Suprapubic skin (tissue), 4 donors: ENCODE measurements at regions not wholly inside any gene's neighbourhood (a gene's known extent, or its start where the extent isn't known, plus 50 kb on each side); places are given as distances from the start of the nearest gene placed in this dataset.

Experiments
- DNase-seq, 2 donors: peaks; one replicate each; pipeline ENCODE4 v3.0.0-alpha.2; 2019; ENCODE audit warnings: low spot score in 2 of 2
- H3K27ac ChIP-seq: fragments of 200-600 bp; sonication (generic); one replicate; pipeline ENCODE4 v1.5.1; 2019
- H3K27me3 ChIP-seq: fragments of 200-600 bp; sonication (generic); one replicate; pipeline ENCODE4 v1.5.1; 2019
- H3K36me3 ChIP-seq: fragments of 200-600 bp; sonication (generic); one replicate; pipeline ENCODE4 v1.5.1; 2019
- H3K4me1 ChIP-seq: fragments of 200-600 bp; sonication (generic); one replicate; pipeline ENCODE4 v1.5.1; 2019
- H3K4me3 ChIP-seq: fragments of 200-600 bp; sonication (generic); one replicate; pipeline ENCODE4 v1.5.1; 2019; ENCODE audit warnings: mild to moderate bottlenecking
- H3K9me3 ChIP-seq: fragments of 200-600 bp; sonication (generic); one replicate; pipeline ENCODE4 v1.5.1; 2019
- CTCF ChIP-seq, 2 donors: fragments of 200-600 bp in 1 of 2; fragments of 450-650 bp in 1 of 2; sonication (generic) in 1 of 2; IDR thresholded peaks; one replicate each; pipeline ENCODE4 v1.5.1; 2016 to 2019; ENCODE audit warnings: antibody characterized with exemption in 2 of 2, mild to moderate bottlenecking in 1 of 2, moderate library complexity in 1 of 2
- EP300 ChIP-seq: sonication (generic); formaldehyde crosslinking; IDR thresholded peaks from one replicate; pipeline ENCODE4 v1.6.1; 2017; ENCODE audit warnings: antibody characterized with exemption
- POLR2A ChIP-seq, 2 donors: fragments of 450-650 bp; IDR thresholded peaks; one replicate each; pipeline ENCODE4 v1.6.1; 2017; ENCODE audit warnings: antibody characterized with exemption in 2 of 2, mild to moderate bottlenecking in 2 of 2, moderate library complexity in 2 of 2
- POLR2AphosphoS5 ChIP-seq, 3 donors: sonication (generic); formaldehyde crosslinking; IDR thresholded peaks; one replicate each; pipeline ENCODE4 v1.6.1; 2017; ENCODE audit warnings: antibody characterized with exemption in 3 of 3
- WGBS: methylation state at CpG from one replicate; pipeline ENCODE4 v1.1.5; 2018; 5-methylcytosine and 5-hydroxymethylcytosine counted together

- no peak for DNase-seq
- TF ChIP-seq POLR2AphosphoS5 (IDR thresholded peaks at IDR 0.05) (no peak), POLR2A (IDR thresholded peaks at IDR 0.05) (no peak), EP300 (no peak), CTCF (IDR thresholded peaks at IDR 0.05) (no peak)
- WGBS: 36% methylated on average over 2 of the region's 2 CpGs
- H3K27ac ChIP-seq: no peak overlapping the region
- no peaks in the 10 kb centered on the region for H3K36me3 ChIP-seq
- no peaks in the 10 kb centered on the region for H3K27me3 ChIP-seq
- H3K4me1 ChIP-seq: no peaks in the 10 kb centered on the region
- no peaks in the 10 kb centered on the region for H3K9me3 ChIP-seq
- H3K4me3 ChIP-seq: no peak overlapping the region
Observed at GRCh38 chr7:114317450-114318098, 97.0 kb upstream of the FOXP2 start.

DNA sequence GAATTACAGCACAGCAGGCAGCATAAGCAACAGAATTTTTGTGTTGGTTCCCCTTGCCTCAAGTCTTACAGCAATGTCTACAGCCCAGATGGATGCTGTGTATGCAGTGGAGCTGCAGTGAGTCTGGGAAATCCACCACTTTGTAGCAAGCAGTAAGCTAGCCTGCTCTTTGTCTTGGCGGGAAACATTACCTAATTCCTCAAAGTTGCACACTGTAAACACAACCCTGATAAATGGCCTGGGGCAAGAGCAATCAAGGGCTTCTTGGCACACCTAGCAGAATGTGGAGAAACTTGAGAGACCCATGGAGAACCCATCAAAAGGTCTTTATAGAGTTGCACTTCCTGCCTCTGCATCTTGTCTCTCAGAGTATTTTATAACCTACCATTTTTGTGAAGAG, 102.0 kb upstream of the FOXP2 start:
- Histone ChIP-seq H3K9me3 (no peaks in the 10 kb centered on the region), H3K4me3 (no peak overlapping the region), H3K27me3 (no peaks in the 10 kb centered on the region), H3K36me3 (no peaks in the 10 kb centered on the region), H3K27ac (no peak overlapping the region), H3K4me1 (no peaks in the 10 kb centered on the region)
- no peak for TF ChIP-seq CTCF (IDR thresholded peaks at IDR 0.05)
- TF ChIP-seq EP300: no peak
- no peak for TF ChIP-seq POLR2AphosphoS5 (IDR thresholded peaks at IDR 0.05)
- no peak for TF ChIP-seq POLR2A (IDR thresholded peaks at IDR 0.05)
- no peak for DNase-seq
- 82% methylated on average over 1 of the region's 1 CpG for WGBS

DNA sequence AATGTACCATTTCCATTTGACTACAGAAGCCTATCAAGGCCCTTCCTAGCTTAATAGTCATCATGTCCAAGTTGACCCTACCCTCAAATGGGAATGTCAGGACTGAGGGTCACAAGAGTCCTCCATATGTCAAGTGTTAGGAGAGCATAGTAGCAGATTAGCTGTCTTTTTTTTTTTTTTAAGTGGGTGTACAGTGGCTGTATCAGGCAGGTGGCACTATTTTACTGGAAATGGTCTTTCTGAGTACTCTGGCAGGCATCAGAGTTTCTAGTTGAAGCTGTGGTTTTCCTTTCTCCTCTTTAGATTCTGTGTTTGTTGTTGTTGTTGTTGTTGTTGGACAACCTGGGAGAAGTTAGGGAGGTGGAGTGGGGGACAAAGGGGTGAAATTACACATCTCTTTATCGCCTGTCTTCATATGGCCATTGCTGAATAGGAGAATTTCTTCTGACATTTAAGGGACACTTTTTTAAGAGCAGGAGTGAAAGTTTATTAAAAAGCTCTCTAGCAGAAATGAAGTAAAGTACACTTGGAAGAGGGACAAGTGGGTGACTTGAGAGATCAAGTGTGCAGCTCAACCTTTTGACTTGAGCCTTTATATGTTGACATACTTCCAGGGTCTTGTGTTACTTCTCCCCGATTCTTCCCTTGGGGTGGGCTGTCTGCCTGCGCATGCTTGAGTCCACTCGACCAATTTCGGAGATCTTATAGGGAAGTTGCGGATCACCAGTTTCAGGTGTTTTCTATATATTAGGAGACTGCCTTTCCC, 104.1 kb upstream of the FOXP2 start:
- no peak for DNase-seq
- 99% methylated on average over 6 of the region's 6 CpGs for WGBS
- Histone ChIP-seq H3K9me3 (no peaks in the 10 kb centered on the region), H3K4me3 (no peak overlapping the region), H3K27me3 (no peaks in the 10 kb centered on the region), H3K36me3 (no peaks in the 10 kb centered on the region), H3K27ac (no peak overlapping the region), H3K4me1 (no peaks in the 10 kb centered on the region)
- no peak for TF ChIP-seq CTCF (IDR thresholded peaks at IDR 0.05)
- TF ChIP-seq POLR2AphosphoS5 (IDR thresholded peaks at IDR 0.05): no peak

DNA sequence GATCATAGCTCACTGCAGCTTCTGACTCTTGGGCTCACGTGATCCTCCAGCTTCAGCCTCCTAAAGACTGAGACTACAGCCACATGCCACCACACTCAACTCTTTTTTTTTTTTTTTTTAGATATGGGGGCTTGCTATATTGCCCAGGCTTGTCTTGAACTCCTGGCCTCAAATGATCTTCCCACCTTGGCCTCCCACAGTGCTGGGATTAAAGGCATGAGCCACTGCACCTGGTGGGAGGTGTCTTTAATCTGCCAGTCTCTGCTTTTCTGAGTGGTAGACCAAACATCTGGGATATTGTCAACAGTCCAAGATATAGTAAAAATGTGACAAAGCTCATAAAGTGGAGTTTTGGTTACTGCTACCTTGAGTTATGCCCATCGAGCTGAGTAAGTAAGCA, 104.9 kb upstream of the FOXP2 start:
- H3K9me3 ChIP-seq: no peaks in the 10 kb centered on the region
- WGBS: 91% methylated on average over 2 of the region's 2 CpGs
- no peak overlapping the region for H3K4me3 ChIP-seq
- no peak overlapping the region for H3K27ac ChIP-seq
- DNase-seq: no peak
- H3K4me1 ChIP-seq: no peaks in the 10 kb centered on the region
- H3K36me3 ChIP-seq: no peaks in the 10 kb centered on the region
- no peaks in the 10 kb centered on the region for H3K27me3 ChIP-seq
- TF ChIP-seq EP300: no peak
- no peak for TF ChIP-seq POLR2AphosphoS5 (IDR thresholded peaks at IDR 0.05)
- no peak for TF ChIP-seq POLR2A (IDR thresholded peaks at IDR 0.05)
- TF ChIP-seq CTCF (IDR thresholded peaks at IDR 0.05): no peak

DNA sequence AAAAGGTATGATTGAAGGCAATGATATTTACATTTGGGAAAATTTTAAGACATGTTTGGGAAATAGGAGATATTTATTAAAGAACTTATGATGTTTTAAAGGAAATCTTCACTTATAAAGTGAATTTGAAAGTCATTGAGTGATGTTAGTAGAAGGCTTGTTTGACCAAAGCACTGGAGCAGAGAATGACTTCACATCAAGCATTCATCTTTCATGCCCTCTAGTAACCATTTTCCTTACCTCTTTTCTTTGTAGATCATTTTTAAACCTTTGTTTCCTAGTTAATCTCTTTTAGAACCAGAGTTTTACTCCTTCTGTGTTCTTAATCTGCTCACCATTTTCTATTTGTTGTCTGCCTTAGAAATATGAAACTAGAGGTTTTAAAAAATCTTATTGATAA, 111.3 kb upstream of the FOXP2 start:
- H3K27ac ChIP-seq: no peak overlapping the region
- H3K4me3 ChIP-seq: no peak overlapping the region
- no peaks in the 10 kb centered on the region for H3K4me1 ChIP-seq
- no peaks in the 10 kb centered on the region for H3K9me3 ChIP-seq
- H3K27me3 ChIP-seq: no peaks in the 10 kb centered on the region
- no peak for DNase-seq
- TF ChIP-seq POLR2AphosphoS5 (IDR thresholded peaks at IDR 0.05) (no peak), POLR2A (IDR thresholded peaks at IDR 0.05) (no peak), EP300 (no peak), CTCF (IDR thresholded peaks at IDR 0.05) (no peak)
- H3K36me3 ChIP-seq: no peaks in the 10 kb centered on the region
